HG03175 (cell line): ENCODE measurements at regions not wholly inside any gene's neighbourhood (a gene's known extent, or its start where the extent isn't known, plus 50 kb on each side); places are given as distances from the start of the nearest gene placed in this dataset.

Experiments
- ATAC-seq: cut with Tn5 transposase; IDR thresholded peaks from one replicate; pipeline ENCODE4 v1.9.1; 2021; ENCODE audit warnings: mild to moderate bottlenecking, moderate library complexity; ENCODE audit not compliant: unreplicated experiment

- no peak for ATAC-seq
Observed at GRCh38 chr15:26477044-26477443, 295.8 kb downstream of the GABRB3 start.

GRCh38 chr15:26475554-26475953 lies 297.3 kb downstream of the GABRB3 start:
- no peak for ATAC-seq

- ATAC-seq, result no peak
Observed at GRCh38 chr15:26472661-26473060, 300.2 kb downstream of the GABRB3 start.

GRCh38 chr15:26461847-26462608 lies 310.8 kb downstream of the GABRB3 start:
- ATAC-seq, result no peak

- ATAC-seq, result no peak
Observed at GRCh38 chr15:26460165-26460564, 312.7 kb downstream of the GABRB3 start.

GRCh38 chr15:26455828-26456227 lies 317.0 kb downstream of the GABRB3 start:
- no peak for ATAC-seq

GRCh38 chr15:26453914-26454313 lies 319.0 kb downstream of the GABRB3 start:
- no peak for ATAC-seq

- ATAC-seq, result no peak
Observed at GRCh38 chr15:26451995-26452394, 320.9 kb downstream of the GABRB3 start.

GRCh38 chr15:26449291-26449690 lies 323.6 kb downstream of the GABRB3 start:
- ATAC-seq, result no peak

- no peak for ATAC-seq
Observed at GRCh38 chr15:26443321-26443720, 329.5 kb downstream of the GABRB3 start.

- no peak for ATAC-seq
Observed at GRCh38 chr15:26442680-26443079, 330.2 kb downstream of the GABRB3 start.

GRCh38 chr15:26439681-26440080 lies 333.2 kb downstream of the GABRB3 start:
- ATAC-seq, result no peak

- no peak for ATAC-seq
Observed at GRCh38 chr15:26438718-26439117, 334.1 kb downstream of the GABRB3 start.

- ATAC-seq, result no peak
Observed at GRCh38 chr15:26438316-26438715, 334.6 kb downstream of the GABRB3 start.

GRCh38 chr15:26433818-26434217 lies 339.0 kb downstream of the GABRB3 start:
- no peak for ATAC-seq

- ATAC-seq, result no peak
Observed at GRCh38 chr15:26433060-26433459, 339.8 kb downstream of the GABRB3 start.

GRCh38 chr15:26421065-26421464 lies 351.8 kb downstream of the GABRB3 start:
- ATAC-seq, result no peak

- ATAC-seq, result no peak
Observed at GRCh38 chr15:26395624-26396023, 377.2 kb downstream of the GABRB3 start.

GRCh38 chr15:26394801-26395200 lies 378.1 kb downstream of the GABRB3 start:
- ATAC-seq, result no peak

GRCh38 chr15:26392956-26393355 lies 379.9 kb downstream of the GABRB3 start:
- ATAC-seq, result no peak

GRCh38 chr15:26391567-26392194 lies 381.2 kb downstream of the GABRB3 start:
- ATAC-seq, result no peak

GRCh38 chr15:26382444-26383072 lies 390.3 kb downstream of the GABRB3 start:
- ATAC-seq, result no peak
